GM21825 (cell line): ENCODE measurements at regions not wholly inside any gene's neighbourhood (a gene's known extent, or its start where the extent isn't known, plus 50 kb on each side); places are given as distances from the start of the nearest gene placed in this dataset.
"Not testable (repeated sequence)": the region's sequence is repeated elsewhere in the genome, so short reads cannot be mapped to it uniquely, and the experiment has no call there.

ENCODE experiments used
- ATAC-seq: cut with Tn5 transposase; IDR thresholded peaks from one replicate; pipeline ENCODE4 v1.9.1; 2021; ENCODE audit warnings: mild to moderate bottlenecking, moderate library complexity; ENCODE audit not compliant: unreplicated experiment

GRCh38 chr12:9543341-9543740, 64.4 kb downstream of the KLRB1 start:
- ATAC-seq: not testable (repeated sequence)

- not testable (repeated sequence) for ATAC-seq
Observed at GRCh38 chr12:9542827-9543226, 64.9 kb downstream of the KLRB1 start.

- not testable (repeated sequence) for ATAC-seq
Observed at GRCh38 chr12:9515925-9516324, 91.8 kb downstream of the KLRB1 start.

GRCh38 chr12:9512695-9513094, 95.0 kb downstream of the KLRB1 start:
- ATAC-seq: not testable (repeated sequence)

- ATAC-seq: not testable (repeated sequence)
Observed at GRCh38 chr12:9510392-9511011, 97.2 kb downstream of the KLRB1 start.

DNA sequence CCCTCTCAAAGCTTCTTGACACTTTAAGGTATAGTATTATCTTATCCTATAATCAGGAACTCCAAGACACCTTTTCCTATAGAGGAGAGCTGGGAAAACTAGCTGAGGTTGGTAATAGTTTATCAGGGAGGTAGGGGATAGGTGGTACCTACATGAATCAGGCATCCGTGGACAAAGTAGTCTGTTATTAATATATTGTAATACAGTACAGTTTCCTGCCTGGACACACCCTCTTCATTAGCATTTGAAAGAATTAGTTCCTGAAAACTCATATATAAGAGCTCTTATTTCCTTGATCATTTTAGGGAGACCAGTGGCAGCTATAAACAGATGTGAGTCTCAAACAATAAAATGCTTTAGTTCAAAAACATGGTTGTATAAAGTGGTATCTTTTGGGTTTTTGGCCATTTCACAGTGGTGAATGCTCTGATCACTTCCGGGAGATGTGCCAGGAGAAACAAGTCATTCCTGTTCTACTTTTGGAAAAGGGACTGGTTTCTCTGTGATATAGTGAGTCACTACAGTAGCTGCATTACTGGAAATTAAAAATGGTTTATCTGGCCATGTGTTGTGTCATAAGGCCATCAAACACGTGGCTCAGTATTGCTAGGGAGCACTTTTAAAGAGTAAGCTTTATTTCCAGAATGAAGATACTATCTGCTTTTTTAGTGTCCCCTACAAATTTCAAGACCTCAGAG, 98.1 kb downstream of the KLRB1 start:
- ATAC-seq: no peak

GRCh38 chr12:9506746-9507145, 101.0 kb downstream of the KLRB1 start:
- ATAC-seq: no peak

- not testable (repeated sequence) for ATAC-seq
Observed at GRCh38 chr12:9503384-9503783, 104.3 kb downstream of the KLRB1 start.

GRCh38 chr12:9502845-9503244, 104.9 kb downstream of the KLRB1 start:
- ATAC-seq: not testable (repeated sequence)

DNA sequence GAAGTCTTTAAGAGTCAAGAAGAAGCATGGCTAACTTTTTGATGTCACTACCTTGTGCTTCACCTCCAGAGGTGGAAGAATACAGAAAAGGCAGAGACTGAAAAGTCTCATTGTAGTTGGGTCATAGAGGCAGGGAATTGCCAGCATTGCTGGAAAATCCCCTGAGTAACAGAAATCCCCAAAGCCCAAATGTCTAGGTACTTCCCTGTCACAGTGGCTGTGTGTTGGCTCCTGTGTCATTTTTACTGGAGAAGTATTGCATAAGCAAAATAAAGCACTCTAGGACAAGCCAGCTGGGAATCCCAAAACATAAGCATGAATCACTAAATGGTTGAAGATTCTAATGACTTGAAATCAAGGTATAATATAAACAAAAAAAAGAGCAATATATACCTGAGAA, 114.4 kb downstream of the KLRB1 start:
- not testable (repeated sequence) for ATAC-seq

DNA sequence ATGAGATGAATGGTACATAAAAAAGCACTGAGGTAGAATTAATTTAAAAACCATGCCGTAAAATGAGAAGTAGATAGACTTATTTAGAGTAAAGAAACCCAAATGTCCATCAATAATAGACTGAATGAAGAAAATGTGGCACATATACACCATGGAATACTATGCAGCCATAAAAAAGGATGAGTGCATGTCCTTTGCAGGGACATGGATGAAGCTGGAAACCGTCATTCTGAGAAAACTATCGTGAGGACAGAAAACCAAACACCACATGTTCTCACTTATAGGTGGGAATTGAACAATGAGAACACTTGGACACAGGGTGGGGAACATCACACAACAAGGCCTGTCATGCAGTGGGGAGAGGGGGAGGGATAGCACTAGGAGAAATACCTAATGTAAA, 126.4 kb downstream of the KLRB1 start:
- not testable (repeated sequence) for ATAC-seq

DNA sequence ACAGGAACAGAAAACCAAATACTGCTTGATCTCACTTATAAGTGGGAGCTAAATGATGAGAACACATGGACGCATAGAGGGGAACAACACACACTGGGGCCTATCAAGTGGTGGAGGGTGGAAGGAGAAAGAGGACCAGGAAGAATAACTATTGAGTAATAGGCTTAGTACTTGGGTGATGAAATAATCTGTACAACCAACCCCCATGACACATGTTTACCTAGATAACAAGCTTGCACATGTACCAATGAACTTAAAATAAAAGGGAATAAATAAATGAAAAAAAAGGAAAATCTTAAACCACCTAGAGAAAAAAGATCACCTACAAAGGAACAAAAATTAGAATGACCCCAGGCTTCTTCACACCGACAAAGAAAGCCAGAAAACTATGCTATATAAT, 133.5 kb downstream of the KLRB1 start:
- ATAC-seq: not testable (repeated sequence)

GRCh38 chr12:9473638-9474037, 134.1 kb downstream of the KLRB1 start:
- ATAC-seq: not testable (repeated sequence)

GRCh38 chr12:9471501-9471900, 136.2 kb downstream of the KLRB1 start:
- ATAC-seq: not testable (repeated sequence)

- ATAC-seq: not testable (repeated sequence)
Observed at GRCh38 chr12:9470367-9470766, 137.3 kb downstream of the KLRB1 start.

- ATAC-seq: not testable (repeated sequence)
Observed at GRCh38 chr12:9469956-9470355, 137.8 kb downstream of the KLRB1 start.

DNA sequence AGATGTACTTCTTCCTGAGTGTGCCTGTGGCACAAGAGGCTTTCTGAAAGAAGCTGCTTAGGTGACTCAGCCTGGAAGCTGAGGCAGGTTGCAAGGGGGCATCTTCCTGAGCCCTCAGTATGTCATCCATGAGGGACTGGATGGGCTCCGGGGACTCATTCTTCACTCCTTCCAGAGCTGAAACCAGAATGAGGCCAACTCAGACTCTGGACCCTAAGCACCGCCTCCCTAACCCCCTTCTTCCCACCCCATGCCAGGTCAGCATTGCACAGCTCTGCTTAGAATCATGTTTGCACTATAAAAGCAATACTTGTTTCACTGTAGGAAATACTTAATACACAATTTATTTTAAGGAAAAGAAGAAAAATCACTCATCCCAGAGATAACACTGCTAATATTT, 138.3 kb downstream of the KLRB1 start:
- ATAC-seq: not testable (repeated sequence)

GRCh38 chr12:9468998-9469397, 138.7 kb downstream of the KLRB1 start:
- not testable (repeated sequence) for ATAC-seq

- ATAC-seq: not testable (repeated sequence)
Observed at GRCh38 chr12:9468144-9468543, 139.6 kb downstream of the KLRB1 start.

- ATAC-seq: no peak
Observed at GRCh38 chr12:9464408-9464807, 143.3 kb downstream of the KLRB1 start.

GRCh38 chr12:9455516-9455915, 152.2 kb downstream of the KLRB1 start:
- ATAC-seq: not testable (repeated sequence)

GRCh38 chr12:9454021-9454420, 153.7 kb downstream of the KLRB1 start:
- ATAC-seq: not testable (repeated sequence)
